Calu3 (cell line): ENCODE measurements at regions not wholly inside any gene's neighbourhood (a gene's known extent, or its start where the extent isn't known, plus 50 kb on each side); places are given as distances from the start of the nearest gene placed in this dataset.

ENCODE experiments used
- BruUV-seq: library from RNA; stranded (reverse); fragments of 400-500 nt; replicated peaks from 2 replicates; lab custom pipeline; 2021; lab: Mats Ljungman, UMichigan
- CTCF ChIA-PET: fragments of 300-600 bp; sonication (Branson Sonifier 250); formaldehyde crosslinking; loops from one replicate; lab custom pipeline; 2022; ENCODE audit warnings: antibody characterized with exemption; lab: Charles Lee
- DNase-seq: peaks from one replicate; pipeline ENCODE4 v3.0.0; 2022
- H3K27ac Mint-ChIP-seq: one replicate; pipeline ENCODE4 v1.8.0; 2022; ENCODE audit warnings: mixed read lengths; ENCODE audit not compliant: unreplicated experiment
- H3K27me3 Mint-ChIP-seq: one replicate; pipeline ENCODE4 v1.8.0; 2022; ENCODE audit warnings: mixed read lengths; ENCODE audit not compliant: unreplicated experiment
- H3K36me3 Mint-ChIP-seq: one replicate; pipeline ENCODE4 v1.8.0; 2022; ENCODE audit warnings: mild to moderate bottlenecking, moderate library complexity, mixed read lengths; ENCODE audit not compliant: insufficient read depth, unreplicated experiment
- H3K4me1 Mint-ChIP-seq: one replicate; pipeline ENCODE4 v1.8.0; 2022; ENCODE audit warnings: mild to moderate bottlenecking, low read depth, mixed read lengths; ENCODE audit not compliant: unreplicated experiment
- H3K4me3 Mint-ChIP-seq: one replicate; pipeline ENCODE4 v1.8.0; 2022; ENCODE audit warnings: mild to moderate bottlenecking, low read depth, moderate library complexity, mixed read lengths; ENCODE audit not compliant: unreplicated experiment
- H3K9me3 Mint-ChIP-seq: one replicate; pipeline ENCODE4 v1.8.0; 2022; ENCODE audit warnings: low read depth, mixed read lengths; ENCODE audit not compliant: unreplicated experiment
- CTCF ChIP-seq: fragments of 200-600 bp; IDR thresholded peaks from one replicate; pipeline ENCODE4 v1.8.0; 2022; ENCODE audit warnings: antibody characterized with exemption; ENCODE audit not compliant: unreplicated experiment
- intact Hi-C: fragments of 100-400 bp; cut with micrococcal nuclease; formaldehyde crosslinking; loops from one replicate; pipeline ENCODE4 v1.10.0; 2022; ENCODE audit not compliant: unreplicated experiment

- Mint-ChIP-seq H3K27ac (no peak overlapping the region), H3K27me3 (no peaks in the 10 kb centered on the region), H3K9me3 (peaks cover 5% of the 10 kb centered on the region), H3K4me1 (no peaks in the 10 kb centered on the region), H3K4me3 (no peak overlapping the region), H3K36me3 (no peaks in the 10 kb centered on the region)
- CTCF ChIA-PET: no interaction called here
- TF ChIP-seq CTCF: no peak
- BruUV-seq: no TSS peak
- DNase-seq: no peak
- intact Hi-C loops: no loop called here
Measured at GRCh38 chr14:43625294-43625693, 881.8 kb downstream of the FSCB start.

GRCh38 chr14:43621282-43621681 is 885.8 kb downstream of the FSCB start:
- CTCF ChIA-PET: no interaction called here
- intact Hi-C loops: no loop called here
- DNase-seq: no peak
- Mint-ChIP-seq H3K4me1 (no peaks in the 10 kb centered on the region), H3K36me3 (no peaks in the 10 kb centered on the region), H3K27ac (no peak overlapping the region), H3K4me3 (no peak overlapping the region), H3K27me3 (no peaks in the 10 kb centered on the region), H3K9me3 (peaks cover 4% of the 10 kb centered on the region)
- no TSS peak for BruUV-seq
- TF ChIP-seq CTCF: no peak

GRCh38 chr14:43595096-43595772 is 911.8 kb downstream of the FSCB start:
- no peak for DNase-seq
- CTCF ChIA-PET: no interaction called here
- Mint-ChIP-seq H3K36me3 (no peaks in the 10 kb centered on the region), H3K9me3 (peaks cover 6% of the 10 kb centered on the region), H3K27ac (no peak overlapping the region), H3K4me1 (no peaks in the 10 kb centered on the region), H3K27me3 (no peaks in the 10 kb centered on the region), H3K4me3 (no peak overlapping the region)
- TF ChIP-seq CTCF: no peak
- intact Hi-C loops: no loop called here
- no TSS peak for BruUV-seq

GRCh38 chr14:43591776-43592175 is 915.3 kb downstream of the FSCB start:
- no peaks in the 10 kb centered on the region for H3K4me1 Mint-ChIP-seq
- DNase-seq: no peak
- CTCF ChIA-PET: no interaction called here
- no peaks in the 10 kb centered on the region for H3K27me3 Mint-ChIP-seq
- peaks cover 4% of the 10 kb centered on the region for H3K9me3 Mint-ChIP-seq
- H3K27ac Mint-ChIP-seq: no peak overlapping the region
- intact Hi-C loops: no loop called here
- TF ChIP-seq CTCF: no peak
- no peaks in the 10 kb centered on the region for H3K36me3 Mint-ChIP-seq
- H3K4me3 Mint-ChIP-seq: no peak overlapping the region
- no TSS peak for BruUV-seq
